Endothelial cell of umbilical vein (primary cell): ENCODE measurements at regions not wholly inside any gene's neighbourhood (a gene's known extent, or its start where the extent isn't known, plus 50 kb on each side); places are given as distances from the start of the nearest gene placed in this dataset.

Source experiments
- CTCF ChIP-seq, 2 donors: IDR thresholded peaks; 1 replicate in 1 of 2; 2 replicates in 1 of 2; pipeline ENCODE4 v1.5.1; 2011; ENCODE audit warnings: low read length in 2 of 2, mild to moderate bottlenecking in 2 of 2, moderate library complexity in 2 of 2, control low read depth in 1 of 2, inconsistent platforms in 1 of 2, low read depth in 1 of 2; ENCODE audit not compliant: insufficient read depth in 1 of 2; ENCODE audit errors: extremely low read depth in 1 of 2
- EZH2 ChIP-seq: IDR thresholded peaks from 2 replicates; pipeline ENCODE4 v1.6.1; 2012; ENCODE audit warnings: borderline replicate concordance, low read depth, mild to moderate bottlenecking, moderate library complexity, low read length, inconsistent platforms; ENCODE audit not compliant: severe bottlenecking
- FOS ChIP-seq: IDR thresholded peaks from 2 replicates; pipeline ENCODE4 v1.6.1; 2011; ENCODE audit warnings: mild to moderate bottlenecking, low read length, moderate library complexity, borderline replicate concordance; ENCODE audit not compliant: insufficient read depth
- GATA2 ChIP-seq: IDR thresholded peaks from 2 replicates; pipeline ENCODE4 v1.7.0; 2011; ENCODE audit warnings: low read depth, mild to moderate bottlenecking, moderate library complexity, mixed read lengths, low read length; ENCODE audit not compliant: insufficient read length, insufficient read depth
- JUN ChIP-seq: IDR thresholded peaks from 2 replicates; pipeline ENCODE4 v1.6.1; 2011; ENCODE audit warnings: borderline replicate concordance, low read depth; ENCODE audit not compliant: insufficient read length, insufficient read depth
- MYC ChIP-seq: IDR thresholded peaks from one replicate; pipeline ENCODE4 v1.6.1; 2011; ENCODE audit warnings: mild to moderate bottlenecking, low read depth, low read length
- POLR2A ChIP-seq: IDR thresholded peaks from 2 replicates; pipeline ENCODE4 v1.6.1; 2012; ENCODE audit warnings: low read depth, mild to moderate bottlenecking, control low read depth, low read length
- POLR2AphosphoS5 ChIP-seq: IDR thresholded peaks from 2 replicates; pipeline ENCODE4 v1.6.1; 2012; ENCODE audit warnings: low read depth, mild to moderate bottlenecking, control low read depth, low read length, moderate library complexity; ENCODE audit not compliant: insufficient read depth
- TF ChIP-seq, protein P1 (sequence below): IDR thresholded peaks from 2 replicates; pipeline ENCODE4 v1.6.1; 2011; ENCODE audit not compliant: insufficient read depth, insufficient read length

- TF ChIP-seq POLR2AphosphoS5 (no peak), EZH2 (no peak), POLR2A (no peak), CTCF (IDR thresholded peaks at IDR 0.05; ENCODE audit: extremely low read depth in 1 of 2, insufficient read depth in 1 of 2, low read depth in 1 of 2, low read length in 2 of 2) (no peak), JUN (no peak), MYC (no peak), GATA2 (no peak), FOS (no peak)
- TF ChIP-seq, protein P1, sequence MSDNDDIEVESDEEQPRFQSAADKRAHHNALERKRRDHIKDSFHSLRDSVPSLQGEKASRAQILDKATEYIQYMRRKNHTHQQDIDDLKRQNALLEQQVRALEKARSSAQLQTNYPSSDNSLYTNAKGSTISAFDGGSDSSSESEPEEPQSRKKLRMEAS = no peak
Observed at GRCh38 chr2:59826177-59826576, 727.3 kb downstream of the BCL11A start.
